ENCODE measurements at regions not wholly inside any gene's neighbourhood (a gene's known extent, or its start where the extent isn't known, plus 50 kb on each side); places are given as distances from the start of the nearest gene placed in this dataset.

GRCh38 chr1:30615076-30615795 lies 108.1 kb downstream of the MATN1 start:
- in situ Hi-C loops (cut with MboI): no loop called here

More at GRCh38 chr1:30615076-30615795, 108.1 kb downstream of the MATN1 start:
- RAD21 ChIA-PET (ENCODE audit: unreplicated experiment): no interaction called here
- H2AFZ ChIP-seq (ENCODE audit: control insufficient read depth, low read depth, low read length): no peak overlapping the region
- H3K9me3 ChIP-seq (replicated peaks; ENCODE audit: control insufficient read depth, insufficient read depth, low read length): no peaks in the 10 kb centered on the region
- no peaks in the 10 kb centered on the region for H3K36me3 ChIP-seq (ENCODE audit: control insufficient read depth in 2 of 2, insufficient read depth in 2 of 2, low read length in 1 of 2)
- intact Hi-C loops (cut with micrococcal nuclease; ENCODE audit: unreplicated experiment): no loop called here
- H3K4me1 ChIP-seq (ENCODE audit: control insufficient read depth, insufficient read depth, low read length): no peaks in the 10 kb centered on the region
- no peak for TF ChIP-seq ZSCAN29 (IDR thresholded peaks at IDR 0.05)
- no peak for TF ChIP-seq CHD4 (IDR thresholded peaks at IDR 0.05)
- no peak for TF ChIP-seq BACH1 (IDR thresholded peaks at IDR 0.05; ENCODE audit: borderline replicate concordance)
- no peak for TF ChIP-seq MTA2 (IDR thresholded peaks at IDR 0.05; ENCODE audit: low read depth)
- no peak for TF ChIP-seq ZNF622 (IDR thresholded peaks at IDR 0.05)
- no peak for TF ChIP-seq USF1 (IDR thresholded peaks at IDR 0.05; ENCODE audit: borderline replicate concordance, extremely low read length, insufficient read depth, low read depth, low read length)
- no peak for TF ChIP-seq NFYB (IDR thresholded peaks at IDR 0.05; ENCODE audit: insufficient read depth, low read depth, low read length)
- no peak for TF ChIP-seq CTCF (IDR thresholded peaks at IDR 0.05 in 2 of 3, conservative IDR thresholded peaks at IDR 0.05 in 1 of 3; ENCODE audit: control insufficient read depth in 2 of 3, extremely low read depth in 1 of 3, insufficient read depth in 1 of 3, low read depth in 3 of 3, low read length in 3 of 3)
- no peak for TF ChIP-seq RFX5 (IDR thresholded peaks at IDR 0.05; ENCODE audit: low read depth, low read length)
- no peak for TF ChIP-seq EZH2 (IDR thresholded peaks at IDR 0.05; ENCODE audit: borderline replicate concordance, control insufficient read depth, low read depth, low read length)
- TF ChIP-seq MXI1 (IDR thresholded peaks at IDR 0.05; ENCODE audit: low read depth, low read length): no peak
- no peak for TF ChIP-seq HDAC2 (IDR thresholded peaks at IDR 0.05)
- no peak for TF ChIP-seq NRF1 (conservative IDR thresholded peaks at IDR 0.05; ENCODE audit: low read depth, low read length)
- TF ChIP-seq SMC3 (IDR thresholded peaks at IDR 0.05; ENCODE audit: borderline replicate concordance, low read length): no peak
- TF ChIP-seq PAX5 (IDR thresholded peaks at IDR 0.05; ENCODE audit: borderline replicate concordance, low read depth, low read length): no peak
- no peak for TF ChIP-seq E4F1 (IDR thresholded peaks at IDR 0.05; ENCODE audit: borderline replicate concordance, partially characterized antibody)
- no peak for TF ChIP-seq RAD21 (IDR thresholded peaks at IDR 0.05; ENCODE audit: insufficient read depth, low read depth, low read length)
- no peak for TF ChIP-seq BCL3 (IDR thresholded peaks at IDR 0.05; ENCODE audit: borderline replicate concordance, insufficient read depth, low read depth, low read length, poor library complexity, severe bottlenecking)
- TF ChIP-seq SIN3A (IDR thresholded peaks at IDR 0.05; ENCODE audit: low read depth, low read length): no peak
- H3K4me3 ChIP-seq: no peak overlapping the region
- ATAC-seq: no peak
- POLR2A ChIA-PET: no interaction called here
- no peak overlapping the region for H3K27ac ChIP-seq (ENCODE audit: control insufficient read depth, insufficient read depth)
- peaks cover 0 to 3% of the 10 kb centered on the region in 2 experiments; a peak in 2 of 4 replicates for H3K27me3 ChIP-seq (replicated peaks in 1 of 2; ENCODE audit: control insufficient read depth in 2 of 2, insufficient read depth in 2 of 2, low read length in 1 of 2)
- SMC1A ChIA-PET (ENCODE audit: uncharacterized antibody, unreplicated experiment): no interaction called here
- FAIRE-seq: no peak
- H4K20me1 ChIP-seq (ENCODE audit: control insufficient read depth, insufficient read depth): no peaks in the 10 kb centered on the region
- CTCF ChIA-PET: no interaction called here
- WGBS (ENCODE audit: insufficient coverage, insufficient replicate concordance, low lambda C conversion rate, missing lambda C conversion rate): 32% methylated on average over 3 of the region's 3 CpGs
- DNase-seq (ENCODE audit: low read depth, low spot score): no peak
- H3K4me2 ChIP-seq (ENCODE audit: control insufficient read depth, insufficient read depth): no peak overlapping the region
- no TSS peak for BruUV-seq (replicated peaks)
- H3K79me2 ChIP-seq (ENCODE audit: control insufficient read depth, insufficient read depth, low read length): no peaks in the 10 kb centered on the region
- no peak overlapping the region for H3K9ac ChIP-seq (ENCODE audit: control insufficient read depth, insufficient read depth, low read length)
